CD8-positive, alpha-beta memory T cell (primary cell): ENCODE measurements at regions not wholly inside any gene's neighbourhood (a gene's known extent, or its start where the extent isn't known, plus 50 kb on each side); places are given as distances from the start of the nearest gene placed in this dataset.

ENCODE experiments used
- CTCF ChIA-PET: fragments of 350-600 bp; sonication (Branson Sonifier 250); formaldehyde crosslinking; loops from one replicate; lab custom pipeline; 2021; ENCODE audit warnings: antibody characterized with exemption; lab: Charles Lee
- POLR2A ChIA-PET: fragments of 350-600 bp; sonication (Branson Sonifier 250); formaldehyde crosslinking; loops from one replicate; lab custom pipeline; 2021; ENCODE audit warnings: antibody characterized with exemption; lab: Charles Lee
- DNase-seq, 5 donors: peaks; one replicate each; pipeline versions ENCODE4 v3.0.0 to v3.0.0-alpha.2; 2020 to 2022; ENCODE audit warnings: mixed read lengths in 1 of 5
- H3K27ac ChIP-seq: one replicate; pipeline ENCODE4 v1.7.0; 2013; ENCODE audit warnings: low read depth, mild to moderate bottlenecking, low read length, moderate library complexity
- H3K27me3 ChIP-seq: 2 replicates; pipeline ENCODE4 v1.7.0; 2013; ENCODE audit warnings: low read length, mild to moderate bottlenecking; ENCODE audit not compliant: insufficient read depth, poor library complexity, severe bottlenecking
- H3K36me3 ChIP-seq: 2 replicates; pipeline ENCODE4 v1.7.0; 2013; ENCODE audit warnings: mild to moderate bottlenecking, low read length, moderate library complexity; ENCODE audit not compliant: insufficient read depth
- H3K4me1 ChIP-seq: 2 replicates; pipeline ENCODE4 v1.7.0; 2013; ENCODE audit warnings: mild to moderate bottlenecking, low read length, moderate library complexity; ENCODE audit not compliant: insufficient read depth
- H3K4me3 ChIP-seq: 2 replicates; pipeline ENCODE4 v1.7.0; 2013; ENCODE audit warnings: mild to moderate bottlenecking, low read length
- H3K9me3 ChIP-seq: 2 replicates; pipeline ENCODE4 v1.7.0; 2013; ENCODE audit warnings: mild to moderate bottlenecking, low read length
- H3K27ac Mint-ChIP-seq, 8 donors: one replicate each; pipeline ENCODE4 v1.8.0; 2020 to 2021; ENCODE audit warnings: mixed read lengths in 8 of 8, mild to moderate bottlenecking in 6 of 8, inconsistent platforms in 3 of 8, moderate library complexity in 3 of 8
- H3K27me3 Mint-ChIP-seq, 2 donors: one replicate each; pipeline ENCODE4 v1.8.0; 2020 to 2021; ENCODE audit warnings: mixed read lengths in 2 of 2, mild to moderate bottlenecking in 1 of 2, moderate library complexity in 1 of 2
- H3K36me3 Mint-ChIP-seq, 3 donors: one replicate each; pipeline ENCODE4 v1.8.0; 2020 to 2021; ENCODE audit warnings: mixed read lengths in 3 of 3, inconsistent platforms in 1 of 3, mild to moderate bottlenecking in 1 of 3
- H3K4me1 Mint-ChIP-seq, 3 donors: one replicate each; pipeline ENCODE4 v1.8.0; 2020 to 2021; ENCODE audit warnings: mixed read lengths in 3 of 3, inconsistent platforms in 1 of 3, mild to moderate bottlenecking in 1 of 3
- H3K4me3 Mint-ChIP-seq, 7 donors: one replicate each; pipeline ENCODE4 v1.8.0; 2020 to 2021; ENCODE audit warnings: mixed read lengths in 7 of 7, mild to moderate bottlenecking in 6 of 7, moderate library complexity in 4 of 7, inconsistent platforms in 2 of 7
- H3K9me3 Mint-ChIP-seq, 5 donors: one replicate each; pipeline ENCODE4 v1.8.0; 2020 to 2022; ENCODE audit warnings: mixed read lengths in 5 of 5, mild to moderate bottlenecking in 3 of 5, moderate library complexity in 2 of 5, inconsistent platforms in 1 of 5

DNA sequence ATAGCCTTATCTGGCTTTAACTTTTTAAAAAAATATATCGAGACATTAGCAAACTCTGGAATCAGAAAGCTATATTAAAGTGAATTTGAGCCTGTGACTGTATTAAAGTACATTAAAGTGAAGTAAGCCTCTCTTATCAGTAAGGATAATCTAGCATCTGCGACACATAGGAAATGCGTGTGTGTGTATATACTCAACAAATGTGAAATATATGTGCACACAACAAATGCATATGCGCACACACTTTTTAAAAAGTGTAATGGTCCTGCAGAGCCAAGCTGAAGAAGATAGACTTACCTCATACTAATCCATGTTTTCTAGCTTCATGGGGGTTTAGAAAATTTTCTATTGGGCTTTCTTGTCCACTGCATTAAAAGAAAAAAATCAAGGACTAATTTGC lies 437.1 kb downstream of the ZIC1 start:
- CTCF ChIA-PET, result no interaction called here
- H3K4me1 ChIP-seq, result no peaks in the 10 kb centered on the region
- Mint-ChIP-seq H3K27me3 (no peaks in the 10 kb centered on the region), H3K4me1 (no peaks in the 10 kb centered on the region), H3K4me3 (no peak overlapping the region), H3K36me3 (no peaks in the 10 kb centered on the region), H3K27ac (no peak overlapping the region), H3K9me3 (peaks cover 0 to 21% (median 4%) of the 10 kb centered on the region in 5 donors)
- no peak for DNase-seq
- no peak overlapping the region for H3K27ac ChIP-seq
- no peaks in the 10 kb centered on the region for H3K36me3 ChIP-seq
- POLR2A ChIA-PET, result no interaction called here
- no peaks in the 10 kb centered on the region for H3K9me3 ChIP-seq
- H3K27me3 ChIP-seq, result no peaks in the 10 kb centered on the region
- no peak overlapping the region for H3K4me3 ChIP-seq

DNA sequence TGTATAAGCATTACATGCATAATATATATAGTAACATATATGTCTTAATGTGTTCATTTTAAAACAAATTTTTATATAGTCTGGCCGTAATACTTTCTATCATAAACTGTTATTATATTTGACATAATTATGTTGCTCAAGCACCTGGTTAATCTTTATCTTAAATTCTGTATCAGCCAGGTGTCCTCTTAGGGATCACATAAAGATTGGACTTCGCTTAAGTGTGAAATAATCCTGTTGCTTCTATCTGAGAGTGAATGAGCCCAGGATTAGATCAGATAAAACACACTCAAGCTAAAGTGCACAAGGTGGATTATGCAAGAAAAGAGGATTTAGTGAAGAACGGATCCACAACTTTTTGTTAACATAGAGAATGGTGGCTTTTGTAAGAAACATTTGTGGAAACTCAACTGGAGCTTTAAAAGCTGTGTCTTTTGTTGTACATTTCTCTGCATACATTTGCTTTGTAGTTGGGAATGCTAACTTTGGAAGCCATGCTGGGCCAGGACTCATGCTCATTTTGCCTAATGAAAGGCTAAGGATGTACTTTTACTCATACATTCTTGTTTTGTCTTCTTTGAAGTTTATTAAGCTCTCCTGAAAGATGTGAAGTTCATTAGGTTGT lies 437.8 kb downstream of the ZIC1 start:
- no peaks in the 10 kb centered on the region for H3K36me3 ChIP-seq
- H3K27ac Mint-ChIP-seq, result no peak overlapping the region

DNA sequence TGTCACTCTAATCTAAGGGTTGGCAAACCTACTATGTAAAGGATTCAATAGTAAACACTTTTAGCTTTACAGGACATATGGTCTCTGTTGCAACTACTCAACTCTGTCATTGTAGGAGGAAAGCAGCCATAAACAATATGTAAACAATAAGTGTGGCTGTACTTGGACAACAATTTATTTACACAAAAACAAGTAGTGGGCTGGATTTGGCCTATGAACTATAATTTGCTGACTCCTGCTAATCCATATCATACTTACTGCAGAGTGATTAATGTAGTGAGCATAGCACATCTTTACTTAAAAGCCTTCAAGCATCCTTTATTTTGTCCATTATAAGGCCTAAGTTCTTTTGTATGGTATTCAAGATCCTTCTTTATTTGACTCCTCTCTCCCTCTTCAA lies 441.9 kb downstream of the ZIC1 start:
- ChIA-PET POLR2A (no interaction called here), CTCF (no interaction called here)
- Mint-ChIP-seq H3K4me3 (no peak overlapping the region), H3K27ac (no peak overlapping the region), H3K27me3 (no peaks in the 10 kb centered on the region), H3K4me1 (no peaks in the 10 kb centered on the region), H3K9me3 (peaks cover 0 to 22% (median 4%) of the 10 kb centered on the region in 5 donors), H3K36me3 (no peaks in the 10 kb centered on the region)
- Histone ChIP-seq H3K27ac (no peak overlapping the region), H3K27me3 (no peaks in the 10 kb centered on the region), H3K9me3 (no peaks in the 10 kb centered on the region), H3K4me3 (no peak overlapping the region), H3K36me3 (no peaks in the 10 kb centered on the region), H3K4me1 (no peaks in the 10 kb centered on the region)
- no peak for DNase-seq

More for the DNA sequence above, 437.8 kb downstream of the ZIC1 start:
- H3K27ac ChIP-seq, result no peak overlapping the region
- Mint-ChIP-seq H3K27me3 (no peaks in the 10 kb centered on the region), H3K4me3 (no peak overlapping the region), H3K9me3 (peaks cover 0 to 24% (median 6%) of the 10 kb centered on the region in 5 donors), H3K4me1 (no peaks in the 10 kb centered on the region), H3K36me3 (no peaks in the 10 kb centered on the region)
- H3K4me3 ChIP-seq, result no peak overlapping the region
- CTCF ChIA-PET, result no interaction called here
- no peaks in the 10 kb centered on the region for H3K4me1 ChIP-seq
- no peak for DNase-seq
- H3K27me3 ChIP-seq, result no peaks in the 10 kb centered on the region
- H3K9me3 ChIP-seq, result no peaks in the 10 kb centered on the region
- POLR2A ChIA-PET, result no interaction called here

DNA sequence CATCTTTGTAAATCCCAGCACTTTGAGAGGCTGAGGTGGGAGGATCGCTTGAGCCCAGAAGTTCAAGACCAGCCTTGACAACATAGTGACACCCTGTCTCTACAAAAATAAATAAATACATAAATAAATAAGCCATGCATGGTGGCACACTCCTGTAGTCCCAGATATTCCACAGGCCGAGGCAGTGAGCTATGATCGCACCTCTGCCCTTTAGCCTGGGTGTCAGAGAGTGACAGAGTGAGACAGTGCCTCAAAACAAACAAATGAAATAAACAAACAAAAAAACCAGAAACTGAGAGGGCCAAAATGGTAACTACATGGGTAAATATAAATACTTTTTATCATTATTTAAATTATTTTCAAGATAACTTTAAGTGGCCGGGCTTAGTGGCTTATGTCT lies 445.4 kb downstream of the ZIC1 start:
- no peaks in the 10 kb centered on the region for H3K36me3 Mint-ChIP-seq
- H3K4me3 ChIP-seq, result no peak overlapping the region
- H3K9me3 ChIP-seq, result no peaks in the 10 kb centered on the region
- H3K27me3 ChIP-seq, result no peaks in the 10 kb centered on the region
- no peaks in the 10 kb centered on the region for H3K4me1 Mint-ChIP-seq
- H3K27ac ChIP-seq, result no peak overlapping the region
- H3K36me3 ChIP-seq, result no peaks in the 10 kb centered on the region
- POLR2A ChIA-PET, result no interaction called here
- H3K9me3 Mint-ChIP-seq, result peaks cover 3 to 27% (median 4%) of the 10 kb centered on the region in 5 donors
- CTCF ChIA-PET, result no interaction called here
- no peaks in the 10 kb centered on the region for H3K4me1 ChIP-seq
- DNase-seq, result no peak
- no peak overlapping the region for H3K27ac Mint-ChIP-seq
- H3K4me3 Mint-ChIP-seq, result no peak overlapping the region
- no peaks in the 10 kb centered on the region for H3K27me3 Mint-ChIP-seq

DNA sequence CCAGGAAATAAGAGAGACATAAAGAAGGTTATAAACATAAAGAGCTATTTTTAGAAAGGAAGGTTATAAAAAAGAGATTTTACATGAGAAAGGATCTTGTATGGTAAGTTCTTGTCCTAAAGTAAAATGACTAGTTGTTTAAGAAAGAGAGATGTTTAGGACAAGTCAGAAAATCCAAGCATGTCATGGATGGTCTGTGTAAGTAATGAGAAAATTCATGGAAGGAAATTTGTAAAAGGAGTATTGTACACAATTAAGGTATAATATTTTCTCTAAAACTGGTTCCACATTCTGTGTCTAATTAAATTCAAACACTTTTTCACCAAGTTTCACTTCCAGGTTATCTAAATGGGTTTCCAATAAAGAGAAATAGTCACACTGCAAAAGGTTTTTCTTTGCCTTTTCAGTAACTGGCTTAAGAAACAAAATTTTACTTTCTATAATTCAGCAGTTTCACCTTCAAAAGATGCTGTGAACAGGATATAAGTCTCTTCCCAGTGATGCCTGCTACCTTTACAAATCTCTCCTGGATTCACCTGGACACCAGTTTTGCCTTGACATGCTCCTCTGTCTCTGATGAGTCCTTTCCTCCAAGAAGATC lies 455.7 kb downstream of the ZIC1 start:
- no peaks in the 10 kb centered on the region for H3K27me3 ChIP-seq
- Mint-ChIP-seq H3K36me3 (no peaks in the 10 kb centered on the region), H3K9me3 (peaks cover 0 to 19% (median 7%) of the 10 kb centered on the region in 5 donors), H3K4me1 (no peaks in the 10 kb centered on the region), H3K27me3 (no peaks in the 10 kb centered on the region), H3K4me3 (no peak overlapping the region), H3K27ac (no peak overlapping the region)
- no peaks in the 10 kb centered on the region for H3K9me3 ChIP-seq
- no peak overlapping the region for H3K27ac ChIP-seq
- CTCF ChIA-PET, result no interaction called here
- DNase-seq, result no peak
- no peaks in the 10 kb centered on the region for H3K36me3 ChIP-seq
- POLR2A ChIA-PET, result no interaction called here
- no peak overlapping the region for H3K4me3 ChIP-seq
- no peaks in the 10 kb centered on the region for H3K4me1 ChIP-seq

DNA sequence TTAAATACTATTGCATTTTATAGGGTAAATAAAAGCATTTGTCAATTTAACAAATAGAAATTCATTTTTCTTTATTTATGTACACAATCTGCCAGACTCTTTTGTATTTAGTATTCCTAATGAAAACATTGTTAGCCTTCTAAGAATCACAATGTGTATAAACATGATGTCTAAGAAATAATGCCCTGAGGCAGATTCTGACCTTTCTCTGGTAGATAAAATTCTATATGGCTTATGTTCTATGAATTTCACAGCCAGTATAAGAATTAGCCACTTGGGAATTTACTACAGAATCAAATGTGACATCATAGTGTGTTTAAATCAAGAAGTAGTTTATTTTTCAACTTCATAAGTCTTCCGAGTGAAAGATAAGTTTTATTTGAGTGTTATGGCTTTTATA lies 457.4 kb downstream of the ZIC1 start:
- DNase-seq, result no peak
- Mint-ChIP-seq H3K4me1 (no peaks in the 10 kb centered on the region), H3K4me3 (no peak overlapping the region), H3K27ac (no peak overlapping the region), H3K36me3 (no peaks in the 10 kb centered on the region), H3K27me3 (no peaks in the 10 kb centered on the region), H3K9me3 (peaks cover 0 to 22% (median 10%) of the 10 kb centered on the region in 5 donors)
- no peaks in the 10 kb centered on the region for H3K36me3 ChIP-seq
- H3K4me3 ChIP-seq, result no peak overlapping the region
- ChIA-PET POLR2A (no interaction called here), CTCF (no interaction called here)
- H3K27me3 ChIP-seq, result no peaks in the 10 kb centered on the region
- no peak overlapping the region for H3K27ac ChIP-seq
- H3K9me3 ChIP-seq, result no peaks in the 10 kb centered on the region
- H3K4me1 ChIP-seq, result no peaks in the 10 kb centered on the region

DNA sequence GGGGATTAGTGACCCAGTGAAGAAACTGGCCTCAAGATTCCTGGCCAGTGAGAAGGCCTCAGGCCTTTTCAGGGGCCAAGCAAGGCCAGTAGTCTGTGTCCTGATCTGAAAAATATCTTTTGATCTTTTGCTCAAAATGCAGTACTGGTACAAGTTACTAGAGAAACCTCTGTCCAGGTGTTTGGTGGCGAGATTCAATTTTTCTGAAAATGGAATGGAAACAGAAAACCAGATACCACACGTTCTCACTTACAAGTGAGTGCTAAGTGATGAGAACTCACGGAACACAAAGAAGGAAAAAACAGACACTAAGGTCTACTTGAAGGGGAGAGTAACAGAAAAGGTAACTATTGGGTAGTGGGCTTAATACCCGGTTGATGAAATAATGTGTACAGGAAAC lies 463.4 kb downstream of the ZIC1 start:
- Mint-ChIP-seq H3K9me3 (peaks cover 0 to 23% (median 5%) of the 10 kb centered on the region in 5 donors), H3K36me3 (no peaks in the 10 kb centered on the region), H3K4me3 (no peak overlapping the region), H3K4me1 (no peaks in the 10 kb centered on the region), H3K27me3 (no peaks in the 10 kb centered on the region), H3K27ac (no peak overlapping the region)
- no peaks in the 10 kb centered on the region for H3K4me1 ChIP-seq
- no peaks in the 10 kb centered on the region for H3K36me3 ChIP-seq
- no peaks in the 10 kb centered on the region for H3K27me3 ChIP-seq
- no peak overlapping the region for H3K4me3 ChIP-seq
- ChIA-PET CTCF (no interaction called here), POLR2A (no interaction called here)
- H3K27ac ChIP-seq, result no peak overlapping the region
- no peak for DNase-seq
- no peaks in the 10 kb centered on the region for H3K9me3 ChIP-seq

DNA sequence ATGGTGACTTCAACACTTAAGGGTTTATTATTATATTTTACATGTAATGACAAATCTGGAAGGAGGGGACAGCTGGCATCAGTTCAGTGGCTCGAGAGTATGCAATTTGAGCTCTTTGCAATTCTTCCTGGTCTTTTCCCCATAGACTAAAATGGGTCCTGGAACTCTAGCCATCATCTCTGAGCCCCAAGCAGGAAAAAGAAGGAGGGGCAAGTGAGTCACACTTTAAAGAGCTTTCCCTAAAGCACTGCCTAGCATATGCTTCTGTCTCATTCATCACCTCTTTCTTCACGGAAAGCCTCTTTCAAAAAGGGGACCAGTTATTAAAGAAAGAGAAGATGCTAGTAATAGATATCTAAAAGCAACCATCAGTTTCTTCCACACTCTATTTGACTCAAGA lies 466.3 kb downstream of the ZIC1 start:
- H3K4me1 Mint-ChIP-seq, result no peaks in the 10 kb centered on the region
- ChIA-PET POLR2A (no interaction called here), CTCF (no interaction called here)
- DNase-seq, result no peak
- no peak overlapping the region for H3K27ac Mint-ChIP-seq
- Histone ChIP-seq H3K4me3 (no peak overlapping the region), H3K9me3 (no peaks in the 10 kb centered on the region), H3K36me3 (no peaks in the 10 kb centered on the region), H3K27ac (no peak overlapping the region), H3K4me1 (no peaks in the 10 kb centered on the region), H3K27me3 (no peaks in the 10 kb centered on the region)
- H3K4me3 Mint-ChIP-seq, result no peak overlapping the region
- H3K36me3 Mint-ChIP-seq, result no peaks in the 10 kb centered on the region
- H3K27me3 Mint-ChIP-seq, result no peaks in the 10 kb centered on the region
- peaks cover 4 to 16% (median 7%) of the 10 kb centered on the region in 5 donors for H3K9me3 Mint-ChIP-seq
